Gastrocnemius medialis (tissue), 4 donors: ENCODE measurements at regions not wholly inside any gene's neighbourhood (a gene's known extent, or its start where the extent isn't known, plus 50 kb on each side); places are given as distances from the start of the nearest gene placed in this dataset.

ENCODE experiments used
- POLR2A ChIP-seq, 2 donors: fragments of 450-650 bp; IDR thresholded peaks; one replicate each; pipeline ENCODE4 v1.6.1; 2017; ENCODE audit warnings: antibody characterized with exemption in 2 of 2, mild to moderate bottlenecking in 2 of 2, moderate library complexity in 2 of 2
- TF ChIP-seq, protein P1 (sequence below), 5 experiments: fragments of 450-650 bp in 3 of 5; fragments of 200-600 bp in 2 of 5; sonication (generic) in 2 of 5; IDR thresholded peaks in 4 of 5; conservative IDR thresholded peaks in 1 of 5; 1 replicate in 4 of 5; 2 replicates in 1 of 5; pipeline ENCODE4 v1.5.1; 2016 to 2019; ENCODE audit warnings: antibody characterized with exemption in 5 of 5, mild to moderate bottlenecking in 3 of 5, moderate library complexity in 3 of 5

DNA sequence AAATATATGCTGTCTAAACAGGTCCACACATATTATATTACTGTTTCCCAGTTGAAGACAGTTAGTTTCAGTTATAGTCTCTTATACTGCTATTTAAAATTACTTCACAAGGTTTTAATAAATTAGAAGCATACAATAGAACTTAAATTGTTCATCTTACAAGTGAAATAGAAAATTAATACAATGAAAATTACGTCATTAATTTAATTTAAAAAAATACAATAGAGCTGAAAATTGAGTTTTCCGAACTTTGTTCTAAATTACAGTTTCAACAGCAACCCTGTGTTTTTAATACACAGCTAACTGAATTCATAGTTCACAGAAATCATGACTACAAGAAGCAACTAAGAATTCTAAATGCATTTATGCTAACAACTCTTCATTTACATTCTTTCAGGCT, 525.7 kb upstream of the FOXG1 start:
- TF ChIP-seq POLR2A (IDR thresholded peaks at IDR 0.05) = no peak
- TF ChIP-seq, protein P1, sequence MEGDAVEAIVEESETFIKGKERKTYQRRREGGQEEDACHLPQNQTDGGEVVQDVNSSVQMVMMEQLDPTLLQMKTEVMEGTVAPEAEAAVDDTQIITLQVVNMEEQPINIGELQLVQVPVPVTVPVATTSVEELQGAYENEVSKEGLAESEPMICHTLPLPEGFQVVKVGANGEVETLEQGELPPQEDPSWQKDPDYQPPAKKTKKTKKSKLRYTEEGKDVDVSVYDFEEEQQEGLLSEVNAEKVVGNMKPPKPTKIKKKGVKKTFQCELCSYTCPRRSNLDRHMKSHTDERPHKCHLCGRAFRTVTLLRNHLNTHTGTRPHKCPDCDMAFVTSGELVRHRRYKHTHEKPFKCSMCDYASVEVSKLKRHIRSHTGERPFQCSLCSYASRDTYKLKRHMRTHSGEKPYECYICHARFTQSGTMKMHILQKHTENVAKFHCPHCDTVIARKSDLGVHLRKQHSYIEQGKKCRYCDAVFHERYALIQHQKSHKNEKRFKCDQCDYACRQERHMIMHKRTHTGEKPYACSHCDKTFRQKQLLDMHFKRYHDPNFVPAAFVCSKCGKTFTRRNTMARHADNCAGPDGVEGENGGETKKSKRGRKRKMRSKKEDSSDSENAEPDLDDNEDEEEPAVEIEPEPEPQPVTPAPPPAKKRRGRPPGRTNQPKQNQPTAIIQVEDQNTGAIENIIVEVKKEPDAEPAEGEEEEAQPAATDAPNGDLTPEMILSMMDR (IDR thresholded peaks at IDR 0.05 in 4 of 5, conservative IDR thresholded peaks at IDR 0.05 in 1 of 5) = no peak
